ENCODE measurements at regions not wholly inside any gene's neighbourhood (a gene's known extent, or its start where the extent isn't known, plus 50 kb on each side); places are given as distances from the start of the nearest gene placed in this dataset.
"Not testable (repeated sequence)": the region's sequence is repeated elsewhere in the genome, so short reads cannot be mapped to it uniquely, and the experiment has no call there.

DNA sequence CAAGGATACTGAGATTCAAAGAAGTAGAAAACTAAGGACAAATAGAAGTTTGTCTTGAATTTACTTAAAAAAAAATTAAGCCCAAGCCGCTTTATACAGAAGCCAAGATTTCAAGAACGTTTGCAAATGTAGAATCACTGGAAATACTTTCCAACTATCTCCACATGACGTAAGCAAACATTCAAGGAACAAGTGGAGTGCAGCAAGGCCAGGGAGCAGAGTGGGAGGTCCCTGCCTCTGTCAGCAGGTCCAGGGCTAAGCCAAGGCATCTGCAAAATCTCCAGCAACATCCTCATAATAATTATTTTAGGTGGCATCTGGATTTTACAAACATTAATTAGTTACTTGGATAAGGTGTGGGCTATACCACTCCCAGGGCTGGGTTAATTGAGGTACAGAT lies 60.1 kb upstream of the AKIRIN2 start:
- intact Hi-C loops (cut with DNase I) = no loop called here
- DNase-seq (no peak), ATAC-seq (no peak)

GRCh38 chr6:87757792-87758191 lies 55.8 kb upstream of the AKIRIN2 start:
- H3K9me3 ChIP-seq (ENCODE audit: control insufficient read depth, low read length) = no peaks in the 10 kb centered on the region
- 95% methylated on average over 3 of the region's 3 CpGs for WGBS
- DNase-seq (no peak), ATAC-seq (no peak)
- H3K27ac ChIP-seq (ENCODE audit: low read length) = no peak overlapping the region
- H3K4me1 ChIP-seq (ENCODE audit: control insufficient read depth, insufficient read depth, low read length) = peaks cover 2% of the 10 kb centered on the region
- H3K4me3 ChIP-seq (ENCODE audit: low read length) = no peak overlapping the region
- intact Hi-C loops (cut with DNase I) = no loop called here
- no peaks in the 10 kb centered on the region for H3K27me3 ChIP-seq (ENCODE audit: control insufficient read depth, insufficient read depth)

More for the DNA sequence above, 60.1 kb upstream of the AKIRIN2 start:
- H3K4me1 ChIP-seq (ENCODE audit: control insufficient read depth, insufficient read depth, low read length) = peaks cover 2% of the 10 kb centered on the region
- no peaks in the 10 kb centered on the region for H3K27me3 ChIP-seq (ENCODE audit: control insufficient read depth, insufficient read depth)
- no peak overlapping the region for H3K27ac ChIP-seq (ENCODE audit: low read length)
- H3K9me3 ChIP-seq (ENCODE audit: control insufficient read depth, low read length) = no peaks in the 10 kb centered on the region
- no peak overlapping the region for H3K4me3 ChIP-seq (ENCODE audit: low read length)
- WGBS = 58% methylated on average over 3 of the region's 3 CpGs

- intact Hi-C loops (cut with DNase I) = no loop called here
Measured at GRCh38 chr6:87756858-87757257, 54.8 kb upstream of the AKIRIN2 start.

GRCh38 chr6:87755708-87756671 lies 54.0 kb upstream of the AKIRIN2 start:
- 41% methylated on average over 7 of the region's 7 CpGs for WGBS
- Histone ChIP-seq H3K4me3 (ENCODE audit: low read length) (no peak overlapping the region), H3K27ac (ENCODE audit: low read length) (no peak overlapping the region), H3K27me3 (ENCODE audit: control insufficient read depth, insufficient read depth) (no peaks in the 10 kb centered on the region), H3K4me1 (ENCODE audit: control insufficient read depth, insufficient read depth, low read length) (peaks cover 2% of the 10 kb centered on the region), H3K9me3 (ENCODE audit: control insufficient read depth, low read length) (no peaks in the 10 kb centered on the region)
- DNase-seq = no peak
- peak; percentile 38 to 51 for ATAC-seq
- intact Hi-C loops (cut with DNase I) = no loop called here

More at GRCh38 chr6:87756858-87757257, 54.8 kb upstream of the AKIRIN2 start:
- DNase-seq (peak in 1 of 3 donors; percentile 28), ATAC-seq (peak; percentile 65 to 83)
- H3K4me3 ChIP-seq (ENCODE audit: low read length) = no peak overlapping the region
- no peak overlapping the region for H3K27ac ChIP-seq (ENCODE audit: low read length)
- no peaks in the 10 kb centered on the region for H3K9me3 ChIP-seq (ENCODE audit: control insufficient read depth, low read length)
- WGBS = 32% methylated on average over 2 of the region's 2 CpGs
- peaks cover 2% of the 10 kb centered on the region for H3K4me1 ChIP-seq (ENCODE audit: control insufficient read depth, insufficient read depth, low read length)
- H3K27me3 ChIP-seq (ENCODE audit: control insufficient read depth, insufficient read depth) = no peaks in the 10 kb centered on the region

GRCh38 chr6:87754828-87755227 lies 52.8 kb upstream of the AKIRIN2 start:
- ATAC-seq (no peak), DNase-seq (no peak)
- Histone ChIP-seq H3K27me3 (ENCODE audit: control insufficient read depth, insufficient read depth) (no peaks in the 10 kb centered on the region), H3K27ac (ENCODE audit: low read length) (no peak overlapping the region), H3K9me3 (ENCODE audit: control insufficient read depth, low read length) (no peaks in the 10 kb centered on the region), H3K4me1 (ENCODE audit: control insufficient read depth, insufficient read depth, low read length) (peaks cover under 1% of the 10 kb centered on the region), H3K4me3 (ENCODE audit: low read length) (no peak overlapping the region)
- WGBS = 80% methylated on average over 1 of the region's 1 CpG
- intact Hi-C loops (cut with DNase I) = no loop called here

DNA sequence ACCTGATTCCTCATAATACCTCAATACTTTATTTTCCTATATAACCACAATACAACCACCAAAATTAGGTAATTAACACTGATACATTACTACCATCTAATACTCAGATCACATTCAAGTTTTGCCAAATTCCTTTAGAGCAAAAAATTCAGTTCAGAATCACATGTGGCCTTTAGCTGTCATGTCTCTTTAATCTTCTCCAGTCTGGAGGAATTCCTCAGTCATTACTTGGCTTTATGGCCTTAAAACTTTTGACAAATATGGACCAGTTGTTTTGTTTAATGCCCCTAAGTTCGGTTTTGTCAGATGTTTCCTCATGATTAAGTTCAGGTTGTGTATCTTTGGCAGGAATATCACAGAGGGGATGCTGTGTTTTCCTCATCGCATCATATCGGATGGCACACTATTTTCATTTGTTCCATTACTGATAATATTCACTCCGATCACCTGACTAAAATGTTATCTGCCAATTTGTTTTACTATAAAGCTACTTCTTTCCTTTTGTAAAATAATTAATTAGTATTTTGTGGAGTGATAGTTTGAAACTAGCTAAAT lies 51.2 kb upstream of the AKIRIN2 start:
- 55% methylated on average over 4 of the region's 4 CpGs for WGBS
- ATAC-seq (no peak), DNase-seq (no peak)
- Histone ChIP-seq H3K27me3 (ENCODE audit: control insufficient read depth, insufficient read depth) (no peaks in the 10 kb centered on the region), H3K4me3 (ENCODE audit: low read length) (no peak overlapping the region), H3K9me3 (ENCODE audit: control insufficient read depth, low read length) (no peaks in the 10 kb centered on the region), H3K4me1 (ENCODE audit: control insufficient read depth, insufficient read depth, low read length) (no peaks in the 10 kb centered on the region), H3K27ac (ENCODE audit: low read length) (no peak overlapping the region)
- intact Hi-C loops (cut with DNase I) = no loop called here

- H3K4me1 ChIP-seq (ENCODE audit: control insufficient read depth, insufficient read depth, low read length); H3K4me3 ChIP-seq (ENCODE audit: low read length); H3K27ac ChIP-seq (ENCODE audit: low read length); H3K27me3 ChIP-seq (ENCODE audit: control insufficient read depth, insufficient read depth); ATAC-seq; H3K9me3 ChIP-seq (ENCODE audit: control insufficient read depth, low read length); DNase-seq; intact Hi-C loops (cut with DNase I): not testable (repeated sequence)
- 92% methylated on average over 11 of the region's 11 CpGs for WGBS
Measured at GRCh38 chr6:87752503-87752902, 50.5 kb upstream of the AKIRIN2 start.
